ENCODE measurements at regions not wholly inside any gene's neighbourhood (a gene's known extent, or its start where the extent isn't known, plus 50 kb on each side); places are given as distances from the start of the nearest gene placed in this dataset.

- H3K27ac ChIP-seq (ENCODE audit: poor library complexity, severe bottlenecking): no peak overlapping the region
- no peak for ATAC-seq (ENCODE audit: low read depth)
- no peak for DNase-seq (ENCODE audit: low spot score)
- no peaks in the 10 kb centered on the region for H3K4me1 ChIP-seq (ENCODE audit: insufficient read depth, poor library complexity, severe bottlenecking)
- no peaks in the 10 kb centered on the region for H3K36me3 ChIP-seq (ENCODE audit: low read depth)
- H3K4me3 ChIP-seq (ENCODE audit: severe bottlenecking): no peak overlapping the region
- H3K9me3 ChIP-seq (ENCODE audit: severe bottlenecking): no peaks in the 10 kb centered on the region
- TF ChIP-seq CTCF (IDR thresholded peaks at IDR 0.05; ENCODE audit: poor library complexity, severe bottlenecking): no peak
- H3K27me3 ChIP-seq (ENCODE audit: insufficient read depth, poor library complexity, severe bottlenecking): no peaks in the 10 kb centered on the region
Observed at GRCh38 chr4:184958923-184959210, 59.4 kb upstream of the HELT start.

- no peak for TF ChIP-seq CTCF (IDR thresholded peaks at IDR 0.05; ENCODE audit: poor library complexity, severe bottlenecking)
- Histone ChIP-seq H3K27ac (ENCODE audit: poor library complexity, severe bottlenecking) (no peak overlapping the region), H3K27me3 (ENCODE audit: insufficient read depth, poor library complexity, severe bottlenecking) (no peaks in the 10 kb centered on the region), H3K4me3 (ENCODE audit: severe bottlenecking) (no peak overlapping the region), H3K36me3 (ENCODE audit: low read depth) (no peaks in the 10 kb centered on the region), H3K4me1 (ENCODE audit: insufficient read depth, poor library complexity, severe bottlenecking) (no peaks in the 10 kb centered on the region), H3K9me3 (ENCODE audit: severe bottlenecking) (no peaks in the 10 kb centered on the region)
- ATAC-seq (ENCODE audit: low read depth) (no peak), DNase-seq (ENCODE audit: low spot score) (no peak)
Observed at GRCh38 chr4:184959309-184959708, 59.0 kb upstream of the HELT start.

GRCh38 chr4:184959786-184960185, 58.5 kb upstream of the HELT start:
- DNase-seq (ENCODE audit: low spot score) (no peak), ATAC-seq (ENCODE audit: low read depth) (no peak)
- TF ChIP-seq CTCF (IDR thresholded peaks at IDR 0.05; ENCODE audit: poor library complexity, severe bottlenecking): no peak
- no peaks in the 10 kb centered on the region for H3K36me3 ChIP-seq (ENCODE audit: low read depth)
- H3K27ac ChIP-seq (ENCODE audit: poor library complexity, severe bottlenecking): no peak overlapping the region
- no peaks in the 10 kb centered on the region for H3K27me3 ChIP-seq (ENCODE audit: insufficient read depth, poor library complexity, severe bottlenecking)
- H3K4me3 ChIP-seq (ENCODE audit: severe bottlenecking): no peak overlapping the region
- no peaks in the 10 kb centered on the region for H3K4me1 ChIP-seq (ENCODE audit: insufficient read depth, poor library complexity, severe bottlenecking)
- H3K9me3 ChIP-seq (ENCODE audit: severe bottlenecking): no peaks in the 10 kb centered on the region

- no peak overlapping the region for H3K27ac ChIP-seq (ENCODE audit: poor library complexity, severe bottlenecking)
- no peak for DNase-seq (ENCODE audit: low spot score)
Observed at GRCh38 chr4:184960505-184960971, 57.8 kb upstream of the HELT start.

GRCh38 chr4:184961660-184962059, 56.6 kb upstream of the HELT start:
- ATAC-seq (ENCODE audit: low read depth) (no peak), DNase-seq (ENCODE audit: low spot score) (no peak)
- no peak for TF ChIP-seq CTCF (IDR thresholded peaks at IDR 0.05; ENCODE audit: poor library complexity, severe bottlenecking)
- Histone ChIP-seq H3K4me3 (ENCODE audit: severe bottlenecking) (no peak overlapping the region), H3K27me3 (ENCODE audit: insufficient read depth, poor library complexity, severe bottlenecking) (no peaks in the 10 kb centered on the region), H3K36me3 (ENCODE audit: low read depth) (no peaks in the 10 kb centered on the region), H3K9me3 (ENCODE audit: severe bottlenecking) (no peaks in the 10 kb centered on the region), H3K27ac (ENCODE audit: poor library complexity, severe bottlenecking) (no peak overlapping the region), H3K4me1 (ENCODE audit: insufficient read depth, poor library complexity, severe bottlenecking) (no peaks in the 10 kb centered on the region)

More at GRCh38 chr4:184960505-184960971, 57.8 kb upstream of the HELT start:
- H3K4me3 ChIP-seq (ENCODE audit: severe bottlenecking): no peak overlapping the region
- H3K36me3 ChIP-seq (ENCODE audit: low read depth): no peaks in the 10 kb centered on the region
- H3K4me1 ChIP-seq (ENCODE audit: insufficient read depth, poor library complexity, severe bottlenecking): no peaks in the 10 kb centered on the region
- no peaks in the 10 kb centered on the region for H3K9me3 ChIP-seq (ENCODE audit: severe bottlenecking)
- ATAC-seq (ENCODE audit: low read depth): no peak
- TF ChIP-seq CTCF (IDR thresholded peaks at IDR 0.05; ENCODE audit: poor library complexity, severe bottlenecking): no peak
- H3K27me3 ChIP-seq (ENCODE audit: insufficient read depth, poor library complexity, severe bottlenecking): no peaks in the 10 kb centered on the region

Data from RWPE2 (cell line).